Testis (tissue), 2 donors: ENCODE measurements at regions not wholly inside any gene's neighbourhood (a gene's known extent, or its start where the extent isn't known, plus 50 kb on each side); places are given as distances from the start of the nearest gene placed in this dataset.

Experiments used
- DNase-seq: peaks from one replicate; pipeline ENCODE4 v3.0.0-alpha.2; 2019
- H3K27ac ChIP-seq, 2 donors: fragments of 200-600 bp; sonication (generic); one replicate each; pipeline ENCODE4 v1.5.1; 2019
- H3K27me3 ChIP-seq: fragments of 200-600 bp; sonication (generic); one replicate; pipeline ENCODE4 v1.5.1; 2019
- H3K36me3 ChIP-seq: fragments of 200-600 bp; sonication (generic); one replicate; pipeline ENCODE4 v1.5.1; 2017; ENCODE audit warnings: low read depth; ENCODE audit errors: missing control alignments
- H3K4me1 ChIP-seq: fragments of 200-600 bp; sonication (generic); one replicate; pipeline ENCODE4 v1.5.1; 2019
- H3K4me3 ChIP-seq, 2 donors: fragments of 200-600 bp; sonication (generic); one replicate each; pipeline ENCODE4 v1.5.1; 2017 to 2019
- H3K9me3 ChIP-seq: fragments of 200-600 bp; sonication (generic); one replicate; pipeline ENCODE4 v1.5.1; 2017
- CTCF ChIP-seq, 3 experiments: fragments of 450-650 bp in 2 of 3; fragments of 200-600 bp in 1 of 3; sonication (generic) in 1 of 3; IDR thresholded peaks; one replicate each; pipeline ENCODE4 v1.5.1; 2016 to 2019; ENCODE audit warnings: antibody characterized with exemption in 3 of 3, mild to moderate bottlenecking in 2 of 3, moderate library complexity in 1 of 3
- POLR2A ChIP-seq: fragments of 450-650 bp; IDR thresholded peaks from one replicate; pipeline ENCODE4 v1.6.1; 2017; ENCODE audit warnings: antibody characterized with exemption, mild to moderate bottlenecking, moderate library complexity
- WGBS, 2 donors: methylation state at CpG; one replicate each; pipeline ENCODE4 v1.1.5; 2018; 5-methylcytosine and 5-hydroxymethylcytosine counted together
- intact Hi-C: fragments of 100-400 bp; cut with DNase I; formaldehyde crosslinking; loops from one replicate; pipeline ENCODE4 v1.15.1; 2023; ENCODE audit warnings: low total_unique reads

- no peak for DNase-seq
- Histone ChIP-seq H3K27me3 (no peaks in the 10 kb centered on the region), H3K9me3 (no peaks in the 10 kb centered on the region), H3K4me3 (no peak overlapping the region), H3K36me3 (no peaks in the 10 kb centered on the region), H3K4me1 (no peaks in the 10 kb centered on the region), H3K27ac (no peak overlapping the region)
- TF ChIP-seq POLR2A (no peak), CTCF (IDR thresholded peaks at IDR 0.05) (no peak)
- 27 to 40% methylated on average over 1 of the region's 1 CpG for WGBS, 2 donors
- intact Hi-C loops, result no loop called here
These were observed 140.9 kb upstream of the SPEF2 start for GRCh38 chr5:35476797-35477196.

GRCh38 chr5:35476036-35476435 is 141.6 kb upstream of the SPEF2 start:
- Histone ChIP-seq H3K9me3 (no peaks in the 10 kb centered on the region), H3K4me3 (no peak overlapping the region), H3K27ac (no peak overlapping the region), H3K4me1 (no peaks in the 10 kb centered on the region), H3K27me3 (no peaks in the 10 kb centered on the region), H3K36me3 (no peaks in the 10 kb centered on the region)
- 44 to 47% methylated on average over 2 of the region's 2 CpGs for WGBS, 2 donors
- TF ChIP-seq CTCF (IDR thresholded peaks at IDR 0.05) (no peak), POLR2A (no peak)
- DNase-seq, result no peak
- intact Hi-C loops, result no loop called here

DNA sequence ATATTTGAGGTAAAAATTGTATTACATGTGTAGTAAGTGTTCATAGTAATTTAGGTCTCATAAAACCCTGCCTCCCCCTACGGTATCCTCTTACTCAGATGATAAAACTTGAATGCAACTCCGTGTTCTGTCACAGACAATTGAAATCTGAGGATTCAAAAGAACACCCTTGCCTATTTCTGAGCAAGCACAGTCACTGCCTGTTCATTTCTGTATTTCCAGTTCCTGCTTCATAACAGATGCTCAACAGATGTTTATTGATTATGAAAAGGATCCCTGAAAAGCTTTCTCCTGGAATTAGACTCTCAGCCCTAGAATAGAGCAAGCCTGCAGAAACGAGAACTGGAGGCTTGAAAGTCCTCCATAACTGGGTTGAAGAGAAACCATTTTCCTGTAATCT is 144.1 kb upstream of the SPEF2 start:
- no peaks in the 10 kb centered on the region for H3K4me1 ChIP-seq
- no peaks in the 10 kb centered on the region for H3K36me3 ChIP-seq
- no peak for DNase-seq
- no peak overlapping the region for H3K27ac ChIP-seq
- no peak overlapping the region for H3K4me3 ChIP-seq
- H3K9me3 ChIP-seq, result no peaks in the 10 kb centered on the region
- WGBS, 2 donors, result 53 to 74% methylated on average over 3 of the region's 3 CpGs
- intact Hi-C loops, result no loop called here
- TF ChIP-seq POLR2A (no peak), CTCF (IDR thresholded peaks at IDR 0.05) (no peak)
- no peaks in the 10 kb centered on the region for H3K27me3 ChIP-seq

DNA sequence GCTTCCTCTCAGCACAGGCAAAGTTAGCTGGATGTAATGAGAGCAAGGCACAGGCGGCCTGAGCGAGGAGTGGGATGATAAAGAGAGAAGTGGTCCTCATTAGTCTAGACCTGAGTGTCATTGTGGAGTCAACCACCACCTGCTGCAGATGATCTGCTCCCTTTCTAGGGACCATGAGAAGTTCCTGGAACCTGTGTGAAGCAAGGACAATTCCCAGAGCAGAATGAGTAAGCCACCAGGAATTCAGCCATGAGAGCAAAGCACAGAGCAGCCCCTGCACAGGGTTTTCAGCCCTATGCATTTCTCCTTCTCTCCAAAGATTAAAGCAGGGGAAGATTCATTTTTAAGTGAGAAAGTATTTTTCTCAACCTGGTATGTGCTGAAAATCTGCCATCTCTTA is 146.8 kb upstream of the SPEF2 start:
- H3K9me3 ChIP-seq, result no peaks in the 10 kb centered on the region
- H3K27ac ChIP-seq, result no peak overlapping the region
- no peaks in the 10 kb centered on the region for H3K27me3 ChIP-seq
- TF ChIP-seq POLR2A, result no peak
- no peak for TF ChIP-seq CTCF (IDR thresholded peaks at IDR 0.05)
- H3K4me3 ChIP-seq, result no peak overlapping the region
- H3K36me3 ChIP-seq, result no peaks in the 10 kb centered on the region
- 59 to 62% methylated on average over 2 of the region's 2 CpGs for WGBS, 2 donors
- no peak for DNase-seq
- no peaks in the 10 kb centered on the region for H3K4me1 ChIP-seq
- intact Hi-C loops, result no loop called here

DNA sequence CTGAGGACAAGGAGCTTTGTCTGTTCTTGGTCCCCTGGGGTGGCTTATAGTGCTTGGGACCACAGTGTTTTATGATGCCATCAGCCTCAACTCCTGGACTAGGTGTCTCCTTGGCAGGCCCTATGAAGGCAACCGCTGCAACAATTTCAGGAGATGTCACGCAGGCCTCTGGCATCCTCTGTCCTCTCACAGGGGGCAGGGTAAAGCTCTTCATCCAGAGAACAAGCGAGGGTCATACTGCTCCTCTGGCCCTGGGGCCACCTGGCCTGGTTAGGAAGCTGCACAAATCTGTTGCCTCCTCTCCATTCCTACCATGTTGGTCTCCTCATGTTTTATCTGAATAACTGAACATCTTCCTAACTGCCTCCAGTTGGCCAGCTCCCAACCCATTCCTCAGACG is 148.9 kb upstream of the SPEF2 start:
- Histone ChIP-seq H3K4me3 (no peak overlapping the region), H3K27ac (no peak overlapping the region), H3K9me3 (no peaks in the 10 kb centered on the region), H3K4me1 (no peaks in the 10 kb centered on the region), H3K36me3 (no peaks in the 10 kb centered on the region), H3K27me3 (no peaks in the 10 kb centered on the region)
- TF ChIP-seq POLR2A, result no peak
- TF ChIP-seq CTCF (IDR thresholded peaks at IDR 0.05), result no peak
- no peak for DNase-seq
- intact Hi-C loops, result no loop called here
- 81 to 85% methylated on average over 4 of the region's 4 CpGs for WGBS, 2 donors
